Hematopoietic multipotent progenitor cell treated with erythropoietin and hydrocortisone succinate and interleukin-3 and kit ligand, for 15 days (in vitro differentiated cells): ENCODE measurements at regions not wholly inside any gene's neighbourhood (a gene's known extent, or its start where the extent isn't known, plus 50 kb on each side); places are given as distances from the start of the nearest gene placed in this dataset.

Experiments used
- DNase-seq: peaks from one replicate; pipeline ENCODE4 v3.0.0-alpha.2; 2015; ENCODE audit warnings: low spot score

- no peak for DNase-seq
These were observed 329.5 kb downstream of the KCTD8 start for GRCh38 chr4:44118971-44119680.

- no peak for DNase-seq
These were observed 328.0 kb downstream of the KCTD8 start for GRCh38 chr4:44120646-44121045.

GRCh38 chr4:44121210-44121609 lies 327.4 kb downstream of the KCTD8 start:
- DNase-seq, result no peak
